Jurkat, Clone E6-1 (cell line): ENCODE measurements at regions not wholly inside any gene's neighbourhood (a gene's known extent, or its start where the extent isn't known, plus 50 kb on each side); places are given as distances from the start of the nearest gene placed in this dataset.
"Not testable (repeated sequence)": the region's sequence is repeated elsewhere in the genome, so short reads cannot be mapped to it uniquely, and the experiment has no call there.

Source experiments
- DNase-seq: peaks from one replicate; pipeline ENCODE4 v3.0.0-alpha.2; 2011; ENCODE audit warnings: low read depth, low spot score
- H3K4me3 ChIP-seq: 2 replicates; pipeline ENCODE4 v1.5.1; 2011; ENCODE audit warnings: mild to moderate bottlenecking, low read length, control low read depth, moderate library complexity

DNA sequence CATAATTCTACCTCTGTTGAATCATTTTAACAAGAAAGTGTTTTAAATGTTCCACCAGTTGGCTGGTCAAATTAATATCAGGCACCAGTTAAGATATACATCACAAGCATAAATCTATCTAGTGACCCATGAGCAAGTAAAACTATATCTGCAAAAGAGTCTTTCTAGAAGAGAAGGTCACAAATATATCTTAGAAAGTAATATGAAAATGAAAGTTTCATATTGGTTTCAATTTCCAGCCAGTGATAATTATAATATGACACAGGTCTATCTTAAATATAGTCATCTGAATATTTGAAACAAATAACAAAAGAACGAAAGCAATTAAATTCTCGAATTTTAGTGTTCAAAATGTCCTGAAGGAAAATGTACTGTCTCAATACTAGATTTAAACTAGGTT lies 282.5 kb upstream of the KYNU start:
- no peak for DNase-seq
- H3K4me3 ChIP-seq, result no peak overlapping the region

DNA sequence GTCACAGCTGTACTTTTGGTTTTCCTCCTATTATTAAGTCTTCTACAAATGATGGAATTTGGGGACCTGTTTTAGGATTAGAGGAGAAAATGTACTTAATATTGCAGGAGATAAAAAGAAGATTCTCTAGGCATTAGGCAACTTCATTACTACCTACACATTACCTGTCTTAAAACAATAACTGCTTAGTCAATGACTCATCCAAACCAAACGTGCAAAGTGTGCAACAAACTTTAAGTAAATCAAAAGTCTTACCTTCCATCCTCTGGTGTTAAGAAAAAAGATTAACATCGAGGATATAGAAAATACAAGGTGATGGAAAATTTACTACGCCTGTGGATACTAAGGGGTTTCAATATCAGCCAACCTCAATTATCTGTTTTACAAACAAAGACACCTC lies 285.3 kb upstream of the KYNU start:
- no peak for DNase-seq
- H3K4me3 ChIP-seq, result no peak overlapping the region

DNA sequence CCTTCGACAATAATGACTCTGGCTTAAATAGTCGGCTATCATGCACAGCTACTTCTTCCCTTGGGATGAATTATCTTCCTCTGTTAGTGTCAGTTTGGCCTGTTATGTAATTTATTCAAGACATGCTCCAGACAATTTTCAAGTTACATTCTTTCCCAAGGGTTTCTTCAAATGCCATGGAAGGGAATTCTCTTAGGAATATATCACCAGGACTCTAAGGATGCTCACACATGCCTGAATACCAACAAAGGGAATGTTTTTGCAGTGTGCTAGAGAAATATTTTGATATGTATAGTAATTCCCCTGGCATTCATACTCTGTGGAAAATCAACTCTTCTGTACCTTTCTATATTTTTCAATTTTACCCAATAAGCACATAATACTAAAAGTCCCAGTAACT lies 286.0 kb upstream of the KYNU start:
- no peak for DNase-seq
- no peak overlapping the region for H3K4me3 ChIP-seq

DNA sequence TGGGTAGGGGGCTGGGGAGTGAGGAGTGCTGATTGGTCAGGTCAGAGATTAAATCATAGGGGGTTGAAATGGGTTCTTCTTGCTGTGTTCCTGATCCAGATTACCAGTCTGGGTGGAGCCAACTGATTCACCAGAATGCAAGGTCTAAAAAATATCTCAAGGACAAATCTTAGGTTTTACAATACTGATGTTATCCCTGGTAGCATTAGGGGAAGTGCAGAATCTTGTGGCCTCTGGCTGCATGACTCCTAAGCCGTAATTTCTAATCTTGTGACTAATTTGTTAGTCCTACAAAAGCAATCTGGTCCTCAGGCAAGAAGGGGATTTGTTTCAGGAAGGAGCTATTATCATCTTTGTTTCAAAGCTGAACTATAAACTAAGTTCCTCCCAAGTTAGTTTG lies 289.2 kb upstream of the KYNU start:
- no peak for DNase-seq

DNA sequence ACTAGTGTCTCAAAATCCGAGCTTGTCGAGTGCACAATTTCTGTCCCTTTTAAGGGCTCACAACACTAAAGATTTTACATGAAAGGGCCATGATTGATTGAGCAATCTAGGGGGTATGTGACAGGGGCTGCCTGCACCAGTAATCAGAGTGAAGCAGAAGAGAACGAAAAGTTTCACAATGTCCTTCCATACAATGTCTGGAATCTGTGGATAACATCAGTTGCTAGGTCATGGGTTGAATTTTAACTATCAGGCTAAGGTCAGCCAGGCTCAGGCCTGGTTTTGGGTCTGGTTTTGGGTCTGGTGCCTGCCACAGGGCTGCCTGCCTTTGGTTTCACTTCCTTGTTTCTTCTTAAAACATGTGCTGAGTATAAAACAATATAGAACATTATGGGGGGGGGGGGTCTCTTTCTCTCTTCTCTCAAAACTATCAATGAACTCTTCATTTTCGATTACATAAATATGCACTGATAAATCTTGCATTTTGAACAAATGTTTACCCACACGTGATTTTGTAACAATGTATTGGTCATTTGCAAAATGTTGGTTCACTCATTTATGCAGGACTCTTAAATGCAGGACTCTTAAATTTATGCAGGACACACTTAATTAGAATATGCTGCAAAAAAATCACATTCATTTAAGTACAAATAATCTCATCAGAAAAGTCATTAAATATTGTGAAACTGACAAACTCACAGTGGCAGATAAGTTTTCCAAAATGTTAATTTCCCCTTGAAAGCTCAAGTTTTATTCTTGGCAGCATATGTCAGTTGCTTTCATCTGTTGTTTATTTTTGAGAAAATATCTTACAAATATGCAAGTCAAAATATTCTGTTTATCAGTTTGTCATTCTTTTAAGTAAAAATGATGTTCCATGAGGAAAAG lies 290.5 kb upstream of the KYNU start:
- no peak for DNase-seq
- H3K4me3 ChIP-seq, result no peak overlapping the region

More for the DNA sequence above, 289.2 kb upstream of the KYNU start:
- no peak overlapping the region for H3K4me3 ChIP-seq

DNA sequence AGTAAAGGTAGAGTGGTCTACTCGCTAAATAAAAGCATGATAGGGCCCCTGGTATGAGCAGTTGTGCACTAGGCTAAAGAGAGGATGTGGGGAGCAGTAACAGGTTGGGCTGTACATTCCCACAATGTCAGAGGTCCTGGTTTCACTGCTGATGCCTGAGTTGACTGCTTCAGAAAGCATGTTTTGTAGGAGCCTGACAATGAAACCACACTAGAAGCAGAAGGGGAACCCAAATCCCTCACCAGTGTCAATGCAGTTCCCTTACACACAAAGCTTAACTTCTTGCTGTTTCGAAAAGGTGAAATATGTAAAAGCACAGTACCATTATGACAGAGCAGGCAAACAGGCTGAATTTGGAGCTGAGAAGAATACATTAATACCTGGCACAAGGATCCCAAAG lies 291.7 kb upstream of the KYNU start:
- H3K4me3 ChIP-seq, result no peak overlapping the region
- no peak for DNase-seq

DNA sequence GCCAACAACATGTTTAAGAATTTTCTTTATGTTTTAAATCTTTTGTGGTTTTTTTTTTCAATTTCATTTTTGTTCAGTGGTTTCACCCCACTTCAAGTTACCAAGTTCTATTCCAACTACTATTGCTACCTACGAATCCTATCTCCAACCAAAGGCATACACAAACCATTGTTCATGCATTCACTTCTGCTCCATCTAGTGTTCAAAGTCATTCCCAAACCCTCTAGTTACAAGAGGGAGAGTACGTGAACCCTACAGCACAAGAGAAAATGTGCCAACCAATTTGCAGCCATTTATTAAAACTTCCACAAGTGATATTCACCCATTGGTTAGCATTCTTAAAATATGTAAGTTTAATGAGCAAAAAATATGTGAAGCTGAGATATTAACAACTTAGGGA lies 295.1 kb upstream of the KYNU start:
- DNase-seq, result no peak
- H3K4me3 ChIP-seq, result no peak overlapping the region

DNA sequence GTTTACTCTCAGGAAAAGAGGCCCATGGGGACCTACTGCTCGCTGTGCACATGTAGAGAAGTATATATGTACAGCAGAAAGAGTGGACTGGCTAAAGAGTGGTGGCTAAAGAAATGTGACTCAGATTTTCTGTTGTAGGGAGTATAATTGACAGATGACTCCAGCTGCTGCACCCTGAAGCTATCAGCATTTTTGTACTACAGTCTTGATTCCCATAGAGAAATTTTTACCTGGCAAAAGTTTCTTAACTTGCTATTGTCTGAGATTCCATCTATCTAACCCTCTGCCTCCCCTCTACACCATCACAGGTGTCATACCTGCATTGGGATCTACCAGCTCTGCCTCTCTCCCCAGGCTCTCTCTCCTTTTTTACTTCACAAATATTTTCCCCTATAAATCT lies 296.0 kb upstream of the KYNU start:
- no peak overlapping the region for H3K4me3 ChIP-seq
- DNase-seq, result no peak

DNA sequence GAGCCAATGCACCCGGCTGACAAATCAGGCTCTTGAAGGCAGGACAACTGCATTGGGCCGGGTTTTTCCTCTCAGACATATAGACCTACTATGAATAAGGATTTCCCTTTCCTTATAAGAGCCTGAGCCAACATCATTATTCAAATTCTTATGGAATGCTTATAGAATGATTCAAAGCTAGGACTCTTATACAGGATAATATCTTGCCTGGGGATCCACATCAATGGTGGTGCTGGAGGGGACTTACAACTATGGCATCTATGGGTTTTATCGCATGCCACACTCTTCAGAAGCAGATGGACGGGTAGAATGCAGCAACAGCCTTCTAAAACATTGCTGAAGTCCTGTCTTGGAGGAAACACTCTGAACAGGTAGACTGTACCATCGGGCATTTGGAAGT lies 296.8 kb upstream of the KYNU start:
- DNase-seq, result no peak
- H3K4me3 ChIP-seq, result no peak overlapping the region

DNA sequence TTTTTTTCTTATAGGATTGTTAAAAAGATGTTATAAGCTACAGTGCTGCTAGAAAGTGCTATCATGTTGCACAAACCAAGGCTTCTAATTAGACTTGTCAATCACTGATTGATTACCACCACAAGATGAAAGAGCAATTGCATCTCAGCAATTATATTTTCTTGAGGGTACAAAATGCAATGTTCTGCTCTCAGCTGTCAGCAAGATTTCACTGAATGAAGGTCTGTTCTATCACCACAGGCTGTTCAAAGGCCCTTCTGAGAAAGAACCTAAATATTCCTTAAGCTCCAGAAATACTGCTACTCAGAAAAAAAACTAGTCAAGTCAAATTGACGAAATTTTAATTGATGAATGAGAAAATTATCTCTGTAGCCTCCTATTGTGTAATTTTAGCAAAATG lies 301.9 kb upstream of the KYNU start:
- H3K4me3 ChIP-seq, result no peak overlapping the region
- no peak for DNase-seq

DNA sequence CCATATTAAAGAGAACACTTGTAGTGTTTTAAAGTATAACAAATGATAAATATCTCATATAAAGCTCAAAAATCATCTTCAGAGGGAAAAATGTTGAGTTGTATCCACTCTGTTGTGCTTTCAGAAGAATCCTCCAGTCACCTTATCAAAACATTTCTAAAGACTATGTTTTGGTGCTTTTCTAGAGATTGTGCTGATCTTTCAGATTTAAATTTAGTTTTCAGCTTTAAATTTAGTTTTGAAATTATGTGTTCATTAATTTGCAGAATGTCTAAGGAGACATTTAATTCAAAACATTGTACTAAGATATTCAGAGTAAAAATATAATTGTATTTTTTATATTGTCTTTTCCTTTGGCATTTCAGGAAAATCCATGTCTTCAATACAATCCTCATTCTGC lies 303.1 kb upstream of the KYNU start:
- H3K4me3 ChIP-seq, result no peak overlapping the region
- DNase-seq, result no peak

DNA sequence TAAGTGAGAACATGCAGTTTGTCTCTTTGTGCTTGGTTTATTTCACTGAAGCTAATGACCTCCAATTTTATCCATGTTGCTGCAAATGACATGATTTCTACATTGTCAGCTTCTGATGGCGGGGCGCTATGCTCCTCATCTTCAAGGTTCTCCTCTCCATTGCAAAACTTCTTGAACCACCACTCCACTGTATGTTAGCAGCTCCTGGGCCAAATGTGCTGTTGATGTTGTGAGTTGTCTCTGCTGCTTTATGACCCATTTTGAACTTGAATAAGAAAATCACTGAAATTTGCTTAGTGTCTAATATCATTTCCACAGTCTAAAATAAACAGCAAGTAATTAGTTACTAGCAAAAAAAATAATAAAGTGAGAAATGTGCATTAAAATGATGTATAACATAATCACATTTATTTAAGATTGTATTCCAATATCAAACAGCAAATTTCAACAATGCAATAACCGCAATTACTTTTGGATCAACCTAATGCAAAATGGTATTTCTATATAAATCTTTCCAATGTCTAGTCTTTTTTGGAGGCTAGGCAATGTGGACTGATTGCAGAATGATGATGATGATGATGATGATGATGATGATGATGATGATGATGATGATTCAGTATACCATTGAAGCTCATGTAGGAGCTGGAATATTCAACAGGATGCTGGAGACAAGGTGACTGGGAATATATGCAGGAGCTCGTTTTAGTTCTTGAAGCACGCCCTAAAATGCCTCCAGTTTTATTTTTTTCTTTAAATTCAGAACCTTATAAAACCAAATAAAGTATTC lies 304.9 kb upstream of the KYNU start:
- no peak overlapping the region for H3K4me3 ChIP-seq
- DNase-seq, result no peak

DNA sequence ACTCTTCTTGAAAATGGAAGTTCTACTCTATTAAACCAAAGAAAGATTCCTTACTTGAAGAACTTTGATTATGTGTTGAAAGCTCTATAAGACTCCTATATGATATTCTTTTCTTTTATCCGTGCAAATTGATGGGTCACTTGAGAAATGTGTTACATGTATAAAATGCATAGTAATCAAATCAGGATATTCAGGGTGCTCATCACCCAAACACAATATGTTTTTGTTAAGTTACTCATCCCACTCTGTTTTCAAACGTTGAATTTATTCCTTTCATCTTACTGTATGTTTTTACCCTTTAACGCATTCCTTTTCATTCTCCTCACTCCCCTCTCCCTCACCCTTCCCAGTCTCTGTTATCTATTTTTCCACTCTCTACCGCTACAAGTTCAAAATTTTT lies 305.5 kb upstream of the KYNU start:
- no peak overlapping the region for H3K4me3 ChIP-seq
- DNase-seq, result no peak

DNA sequence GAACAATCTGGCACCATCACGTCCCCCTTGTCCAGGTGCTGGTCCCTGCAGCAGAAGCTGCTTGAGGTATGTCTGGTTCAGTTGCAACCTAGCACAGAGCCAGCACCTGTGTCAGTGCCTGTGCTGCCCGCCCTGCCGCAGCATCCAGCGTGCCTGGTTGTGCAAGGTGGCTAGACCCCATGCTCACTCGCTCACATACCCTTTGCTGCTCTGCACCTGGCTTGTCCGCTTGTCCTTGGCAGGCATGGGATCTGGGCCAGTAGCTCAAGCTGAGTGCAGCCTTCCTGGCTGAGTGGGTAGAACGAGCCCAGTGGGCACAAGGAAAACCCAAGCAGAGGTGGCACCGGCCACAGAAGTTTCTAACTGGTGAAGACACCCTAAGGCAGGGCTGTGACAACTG lies 314.6 kb upstream of the KYNU start:
- no peak for DNase-seq
- no peak overlapping the region for H3K4me3 ChIP-seq

DNA sequence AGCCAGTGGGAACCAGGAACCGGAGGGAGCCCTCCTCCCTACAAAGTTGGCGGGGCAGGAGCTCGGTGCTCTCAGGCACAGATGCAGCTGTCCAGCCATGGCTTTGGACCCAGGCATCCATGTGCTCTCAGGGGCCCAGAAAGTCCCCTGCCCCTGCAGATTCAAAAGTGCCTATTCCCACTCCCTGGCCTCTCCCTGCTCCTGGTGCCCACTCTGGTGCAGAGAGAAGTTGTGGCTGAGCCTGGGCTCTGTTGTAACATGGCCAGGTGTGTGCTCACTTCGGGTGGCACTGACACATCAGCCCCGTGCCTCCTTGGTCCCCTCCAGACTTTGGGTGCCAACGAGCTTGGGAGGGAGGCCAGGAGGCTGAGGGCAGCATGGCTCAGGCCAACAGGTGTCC lies 315.8 kb upstream of the KYNU start:
- no peak for DNase-seq
- H3K4me3 ChIP-seq, result no peak overlapping the region

DNA sequence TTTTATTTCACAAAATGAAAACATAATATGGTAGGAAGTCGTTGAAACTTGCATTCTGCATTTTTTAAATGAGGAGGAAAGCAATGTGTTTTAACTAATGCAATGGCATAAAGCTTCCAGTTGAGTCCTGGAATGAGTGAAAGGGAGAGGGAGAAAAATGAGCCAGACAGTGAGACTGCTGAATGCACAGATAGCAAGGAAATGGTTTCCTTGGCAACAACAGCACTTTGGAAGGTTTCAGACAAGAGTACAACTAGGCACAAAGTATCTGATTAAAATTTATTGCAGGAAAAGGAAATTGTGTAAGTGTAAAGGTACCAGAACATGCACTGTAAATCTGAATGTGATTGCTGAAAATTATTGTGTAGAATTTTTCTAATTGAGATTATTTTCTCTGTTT lies 320.1 kb upstream of the KYNU start:
- no peak for DNase-seq
- no peak overlapping the region for H3K4me3 ChIP-seq

DNA sequence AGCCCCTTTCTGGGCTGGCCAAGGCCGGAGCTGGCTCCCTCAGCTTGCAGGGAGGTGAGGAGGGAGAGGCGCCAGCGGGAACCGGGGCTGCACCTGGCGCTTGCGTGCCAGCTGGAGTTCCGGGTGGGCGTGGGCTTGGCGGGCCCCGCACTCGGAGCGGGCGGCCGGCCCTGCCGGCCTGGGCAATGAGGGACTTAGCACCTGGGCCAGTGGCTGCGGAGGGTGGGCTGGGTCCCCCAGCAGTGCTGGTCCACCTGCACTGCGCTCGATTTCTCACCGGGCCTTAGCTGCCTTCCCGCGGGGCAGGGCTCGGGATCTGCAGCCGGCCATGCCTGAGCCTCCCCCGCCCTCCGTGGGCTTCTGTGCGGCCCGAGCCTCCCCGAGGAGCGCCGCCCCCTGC lies 331.5 kb upstream of the KYNU start:
- not testable (repeated sequence) for DNase-seq, H3K4me3 ChIP-seq

DNA sequence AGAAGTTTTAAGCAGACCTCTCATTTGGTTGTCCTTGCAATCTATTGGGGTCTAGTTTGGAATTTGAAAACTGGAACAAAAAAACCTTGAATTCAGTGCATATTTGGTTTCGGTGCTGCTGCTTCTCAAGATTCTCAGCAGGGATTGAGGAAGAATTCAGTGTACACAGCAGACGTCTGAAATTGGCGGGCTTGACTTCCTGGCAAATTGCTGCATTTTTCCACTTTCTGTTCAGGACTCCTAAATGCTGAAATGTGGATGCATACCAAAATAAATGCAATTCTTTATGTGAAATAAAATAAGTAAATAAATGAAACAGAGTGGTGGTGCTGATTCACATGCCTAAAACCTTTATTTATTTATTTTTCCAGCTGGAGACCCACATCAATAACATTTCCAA lies 332.4 kb upstream of the KYNU start:
- H3K4me3 ChIP-seq, result no peak overlapping the region
- DNase-seq, result no peak

DNA sequence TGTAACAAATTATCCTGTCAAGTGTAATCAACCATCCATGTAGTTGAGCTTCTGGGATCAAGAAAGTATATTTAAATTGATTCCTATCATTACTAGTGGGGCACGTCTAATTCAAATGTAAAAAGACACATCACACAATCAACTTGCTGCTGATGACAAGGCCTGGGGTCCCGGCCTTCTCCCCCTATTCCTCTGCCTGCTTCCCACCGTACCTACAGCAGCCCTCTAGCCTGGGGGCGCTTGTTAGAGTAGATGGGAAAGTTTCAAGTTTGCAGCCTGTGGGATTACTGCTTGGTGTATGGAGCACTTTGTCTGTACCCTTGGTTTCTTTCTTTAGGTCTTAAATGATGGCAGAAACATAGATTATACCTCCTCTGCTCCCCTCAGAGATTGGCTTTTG lies 333.3 kb upstream of the KYNU start:
- no peak overlapping the region for H3K4me3 ChIP-seq
- DNase-seq, result no peak

DNA sequence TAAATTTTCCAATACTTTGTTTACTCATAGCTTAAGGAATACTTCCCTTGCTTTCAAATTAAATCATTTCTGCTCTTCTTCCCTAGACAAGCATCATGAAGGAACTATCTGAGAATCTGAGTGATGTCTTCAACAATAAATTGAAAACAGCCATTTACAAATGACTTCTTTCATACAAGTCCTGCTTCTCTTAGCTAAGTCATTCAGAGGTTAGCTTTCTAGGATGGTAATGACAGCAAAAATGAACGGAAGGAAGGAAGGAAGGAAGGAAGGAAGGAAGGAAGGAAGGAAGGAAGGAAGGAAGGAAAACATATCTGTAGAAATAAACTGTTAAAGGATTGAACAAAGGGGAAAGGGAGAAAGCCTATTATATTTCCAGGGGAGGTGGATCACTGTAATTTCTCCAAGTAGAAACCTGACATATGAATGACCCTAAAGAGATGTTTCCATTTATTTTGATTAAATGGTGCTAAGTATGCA lies 335.0 kb upstream of the KYNU start:
- no peak for DNase-seq

DNA sequence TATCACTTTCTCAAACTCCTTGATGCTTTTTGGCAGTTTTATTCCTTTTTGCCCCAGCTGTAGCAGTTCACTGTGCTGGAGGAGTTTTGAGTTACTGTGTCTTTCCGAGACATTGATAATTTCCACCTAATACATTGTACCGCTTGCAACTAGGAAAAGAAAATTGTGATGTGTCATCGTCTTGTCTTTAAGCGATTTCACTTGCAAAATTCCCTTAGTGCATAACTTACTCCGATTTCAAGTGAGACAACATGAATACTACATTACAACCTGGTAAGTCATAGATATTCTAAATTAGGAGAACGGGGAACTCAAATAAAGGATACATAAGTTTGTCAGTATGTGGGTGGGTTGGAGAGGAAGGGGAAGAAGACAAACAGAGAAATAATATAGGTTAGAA lies 340.5 kb upstream of the KYNU start:
- DNase-seq, result no peak
- H3K4me3 ChIP-seq, result no peak overlapping the region

More for the DNA sequence above, 335.0 kb upstream of the KYNU start:
- H3K4me3 ChIP-seq, result no peak overlapping the region
